ENCODE measurements at regions not wholly inside any gene's neighbourhood (a gene's known extent, or its start where the extent isn't known, plus 50 kb on each side); places are given as distances from the start of the nearest gene placed in this dataset.

DNA sequence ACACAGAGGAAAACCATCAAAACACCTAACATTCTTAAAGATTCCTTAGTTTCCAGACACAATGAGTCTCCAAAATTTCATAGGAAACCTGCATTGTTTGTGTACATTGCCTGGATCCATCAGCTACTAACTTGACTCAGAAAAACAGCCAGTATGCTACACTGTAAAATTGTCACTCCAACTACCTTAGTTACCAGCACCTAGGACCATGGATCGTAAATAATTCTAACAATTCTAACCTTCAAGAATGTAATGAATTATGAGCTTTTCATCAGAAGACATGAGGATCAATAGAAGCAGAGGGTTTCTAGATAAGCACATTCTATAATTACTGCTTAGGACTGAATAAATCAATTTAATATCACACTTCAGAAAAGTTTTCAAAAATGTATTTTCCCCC lies 851.5 kb downstream of the SORCS1 start:
- DNase-seq, result no peak
- ATAC-seq (ENCODE audit: poor library complexity), result no peak
- CTCF ChIA-PET, result no interaction called here
- TF ChIP-seq, protein P1, sequence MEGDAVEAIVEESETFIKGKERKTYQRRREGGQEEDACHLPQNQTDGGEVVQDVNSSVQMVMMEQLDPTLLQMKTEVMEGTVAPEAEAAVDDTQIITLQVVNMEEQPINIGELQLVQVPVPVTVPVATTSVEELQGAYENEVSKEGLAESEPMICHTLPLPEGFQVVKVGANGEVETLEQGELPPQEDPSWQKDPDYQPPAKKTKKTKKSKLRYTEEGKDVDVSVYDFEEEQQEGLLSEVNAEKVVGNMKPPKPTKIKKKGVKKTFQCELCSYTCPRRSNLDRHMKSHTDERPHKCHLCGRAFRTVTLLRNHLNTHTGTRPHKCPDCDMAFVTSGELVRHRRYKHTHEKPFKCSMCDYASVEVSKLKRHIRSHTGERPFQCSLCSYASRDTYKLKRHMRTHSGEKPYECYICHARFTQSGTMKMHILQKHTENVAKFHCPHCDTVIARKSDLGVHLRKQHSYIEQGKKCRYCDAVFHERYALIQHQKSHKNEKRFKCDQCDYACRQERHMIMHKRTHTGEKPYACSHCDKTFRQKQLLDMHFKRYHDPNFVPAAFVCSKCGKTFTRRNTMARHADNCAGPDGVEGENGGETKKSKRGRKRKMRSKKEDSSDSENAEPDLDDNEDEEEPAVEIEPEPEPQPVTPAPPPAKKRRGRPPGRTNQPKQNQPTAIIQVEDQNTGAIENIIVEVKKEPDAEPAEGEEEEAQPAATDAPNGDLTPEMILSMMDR (IDR thresholded peaks at IDR 0.05), result no peak
- Mint-ChIP-seq H3K4me1 (ENCODE audit: low read depth) (no peaks in the 10 kb centered on the region), H3K9me3 (peaks cover 6% of the 10 kb centered on the region), H3K4me3 (no peak overlapping the region), H3K27me3 (no peaks in the 10 kb centered on the region), H3K27ac (no peak overlapping the region), H3K36me3 (ENCODE audit: low read depth) (no peaks in the 10 kb centered on the region)
- Histone ChIP-seq H3K9me3 (ENCODE audit: control insufficient read depth in 1 of 2, insufficient read depth in 1 of 2, low read length in 2 of 2) (no peaks in the 10 kb centered on the region), H3K36me3 (ENCODE audit: insufficient read depth, low read length) (no peaks in the 10 kb centered on the region), H3K4me1 (ENCODE audit: insufficient read depth, low read length) (no peaks in the 10 kb centered on the region), H3K27me3 (ENCODE audit: control insufficient read depth in 1 of 2, insufficient read depth in 2 of 2, low read length in 2 of 2) (no peaks in the 10 kb centered on the region), H3K27ac (ENCODE audit: low read depth in 1 of 2, low read length in 2 of 2) (no peak overlapping the region), H3K4me3 (ENCODE audit: low read length) (no peak overlapping the region)
- POLR2A ChIA-PET, result no interaction called here
- intact Hi-C loops (cut with DNase I, micrococcal nuclease), result no loop called here

GRCh38 chr10:106312087-106312486 lies 852.4 kb downstream of the SORCS1 start:
- POLR2A ChIA-PET, result no interaction called here
- no peak overlapping the region for H3K4me3 Mint-ChIP-seq
- H3K4me1 Mint-ChIP-seq (ENCODE audit: low read depth), result no peaks in the 10 kb centered on the region

DNA sequence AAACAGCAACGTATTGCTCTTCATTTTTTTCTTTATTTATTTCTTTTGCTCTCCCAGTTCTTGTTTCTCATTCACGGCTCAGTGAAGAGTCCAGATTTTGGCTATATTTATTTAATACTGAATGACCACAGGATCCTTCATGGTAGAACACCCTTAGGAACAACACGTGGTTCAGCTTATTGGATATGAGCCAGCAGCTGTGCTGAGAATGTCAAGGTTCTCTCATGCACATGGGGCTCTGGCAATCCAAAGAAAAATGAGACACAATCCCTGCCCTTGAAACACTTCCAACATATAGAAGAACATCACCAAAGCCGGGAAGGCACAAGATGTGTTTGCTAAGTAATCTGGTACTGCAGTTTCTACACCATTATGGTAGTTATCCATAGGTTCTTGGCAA lies 852.9 kb downstream of the SORCS1 start:
- Mint-ChIP-seq H3K9me3 (peaks cover 9% of the 10 kb centered on the region), H3K27ac (no peak overlapping the region), H3K27me3 (no peaks in the 10 kb centered on the region), H3K36me3 (ENCODE audit: low read depth) (no peaks in the 10 kb centered on the region), H3K4me1 (ENCODE audit: low read depth) (no peaks in the 10 kb centered on the region), H3K4me3 (no peak overlapping the region)
- TF ChIP-seq, protein P1 (IDR thresholded peaks at IDR 0.05), result no peak
- Histone ChIP-seq H3K4me1 (ENCODE audit: insufficient read depth, low read length) (no peaks in the 10 kb centered on the region), H3K9me3 (ENCODE audit: control insufficient read depth in 1 of 2, insufficient read depth in 1 of 2, low read length in 2 of 2) (no peaks in the 10 kb centered on the region), H3K27ac (ENCODE audit: low read depth in 1 of 2, low read length in 2 of 2) (no peak overlapping the region), H3K4me3 (ENCODE audit: low read length) (no peak overlapping the region), H3K36me3 (ENCODE audit: insufficient read depth, low read length) (no peaks in the 10 kb centered on the region), H3K27me3 (ENCODE audit: control insufficient read depth in 1 of 2, insufficient read depth in 2 of 2, low read length in 2 of 2) (no peaks in the 10 kb centered on the region)
- DNase-seq, result no peak
- no peak for ATAC-seq (ENCODE audit: poor library complexity)
- CTCF ChIA-PET, result no interaction called here
- intact Hi-C loops (cut with DNase I, micrococcal nuclease), result no loop called here
- POLR2A ChIA-PET, result no interaction called here

More at GRCh38 chr10:106312087-106312486, 852.4 kb downstream of the SORCS1 start:
- Histone ChIP-seq H3K27me3 (ENCODE audit: control insufficient read depth in 1 of 2, insufficient read depth in 2 of 2, low read length in 2 of 2) (no peaks in the 10 kb centered on the region), H3K4me1 (ENCODE audit: insufficient read depth, low read length) (no peaks in the 10 kb centered on the region), H3K4me3 (ENCODE audit: low read length) (no peak overlapping the region), H3K36me3 (ENCODE audit: insufficient read depth, low read length) (no peaks in the 10 kb centered on the region), H3K9me3 (ENCODE audit: control insufficient read depth in 1 of 2, insufficient read depth in 1 of 2, low read length in 2 of 2) (no peaks in the 10 kb centered on the region), H3K27ac (ENCODE audit: low read depth in 1 of 2, low read length in 2 of 2) (no peak overlapping the region)
- no peak overlapping the region for H3K27ac Mint-ChIP-seq
- CTCF ChIA-PET, result no interaction called here
- no peak for ATAC-seq (ENCODE audit: poor library complexity)
- H3K27me3 Mint-ChIP-seq, result no peaks in the 10 kb centered on the region
- TF ChIP-seq, protein P1 (IDR thresholded peaks at IDR 0.05), result no peak
- intact Hi-C loops (cut with DNase I, micrococcal nuclease), result no loop called here
- DNase-seq, result no peak
- peaks cover 6% of the 10 kb centered on the region for H3K9me3 Mint-ChIP-seq
- no peaks in the 10 kb centered on the region for H3K36me3 Mint-ChIP-seq (ENCODE audit: low read depth)
